ENCODE measurements at regions not wholly inside any gene's neighbourhood (a gene's known extent, or its start where the extent isn't known, plus 50 kb on each side); places are given as distances from the start of the nearest gene placed in this dataset.

GRCh38 chr17:72400488-72400827 lies 279.6 kb downstream of the SOX9 start:
- no peaks in the 10 kb centered on the region for H3K4me1 ChIP-seq (ENCODE audit: insufficient read depth)
- H3K4me3 ChIP-seq = no peak overlapping the region
- H3K27ac ChIP-seq = no peak overlapping the region
- H3K36me3 ChIP-seq = no peaks in the 10 kb centered on the region
- intact Hi-C loops (cut with DNase I) = no loop called here
- no peak for DNase-seq
- H3K9me3 ChIP-seq = no peaks in the 10 kb centered on the region
- no peak for TF ChIP-seq POLR2A (IDR thresholded peaks at IDR 0.05)
- no peak for TF ChIP-seq CTCF (IDR thresholded peaks at IDR 0.05)
- TF ChIP-seq EP300 (IDR thresholded peaks at IDR 0.05) = no peak
- WGBS, 3 donors = 55 to 71% (median 58%) methylated on average over 7 of the region's 7 CpGs
- no peaks in the 10 kb centered on the region for H3K27me3 ChIP-seq

- no peaks in the 10 kb centered on the region for H3K9me3 ChIP-seq
- WGBS, 3 donors = 76 to 90% (median 83%) methylated on average over 3 of the region's 3 CpGs
- no peaks in the 10 kb centered on the region for H3K36me3 ChIP-seq
- DNase-seq = no peak
- no peak overlapping the region for H3K4me3 ChIP-seq
- TF ChIP-seq POLR2A (IDR thresholded peaks at IDR 0.05) (no peak), EP300 (IDR thresholded peaks at IDR 0.05) (no peak), CTCF (IDR thresholded peaks at IDR 0.05) (no peak)
- H3K27ac ChIP-seq = no peak overlapping the region
- no peaks in the 10 kb centered on the region for H3K27me3 ChIP-seq
- intact Hi-C loops (cut with DNase I) = no loop called here
- H3K4me1 ChIP-seq (ENCODE audit: insufficient read depth) = no peaks in the 10 kb centered on the region
Measured at GRCh38 chr17:72400863-72401262, 280.0 kb downstream of the SOX9 start.

GRCh38 chr17:72401883-72402726 lies 281.3 kb downstream of the SOX9 start:
- no peak overlapping the region for H3K27ac ChIP-seq
- TF ChIP-seq EP300 (IDR thresholded peaks at IDR 0.05) = no peak
- no peaks in the 10 kb centered on the region for H3K27me3 ChIP-seq
- H3K4me3 ChIP-seq = no peak overlapping the region
- WGBS, 3 donors = 83 to 90% (median 88%) methylated on average over 5 of the region's 5 CpGs
- intact Hi-C loops (cut with DNase I) = no loop called here
- DNase-seq = no peak
- no peaks in the 10 kb centered on the region for H3K36me3 ChIP-seq
- no peaks in the 10 kb centered on the region for H3K4me1 ChIP-seq (ENCODE audit: insufficient read depth)
- H3K9me3 ChIP-seq = no peaks in the 10 kb centered on the region

GRCh38 chr17:72402727-72403210 lies 281.9 kb downstream of the SOX9 start:
- H3K9me3 ChIP-seq = no peaks in the 10 kb centered on the region
- H3K36me3 ChIP-seq = no peaks in the 10 kb centered on the region
- TF ChIP-seq EP300 (IDR thresholded peaks at IDR 0.05) (no peak), POLR2A (IDR thresholded peaks at IDR 0.05) (no peak), CTCF (IDR thresholded peaks at IDR 0.05) (no peak)
- no peaks in the 10 kb centered on the region for H3K27me3 ChIP-seq
- no peak for DNase-seq
- intact Hi-C loops (cut with DNase I) = no loop called here
- 50 to 64% (median 53%) methylated on average over 5 of the region's 5 CpGs for WGBS, 3 donors
- no peak overlapping the region for H3K4me3 ChIP-seq
- no peak overlapping the region for H3K27ac ChIP-seq
- no peaks in the 10 kb centered on the region for H3K4me1 ChIP-seq (ENCODE audit: insufficient read depth)

- H3K36me3 ChIP-seq = no peaks in the 10 kb centered on the region
- intact Hi-C loops (cut with DNase I) = no loop called here
- no peaks in the 10 kb centered on the region for H3K4me1 ChIP-seq (ENCODE audit: insufficient read depth)
- no peak overlapping the region for H3K4me3 ChIP-seq
- 71 to 82% (median 80%) methylated on average over 7 of the region's 7 CpGs for WGBS, 3 donors
- no peak for DNase-seq
- H3K27me3 ChIP-seq = no peaks in the 10 kb centered on the region
- no peaks in the 10 kb centered on the region for H3K9me3 ChIP-seq
- H3K27ac ChIP-seq = no peak overlapping the region
- TF ChIP-seq POLR2A (IDR thresholded peaks at IDR 0.05) (no peak), CTCF (IDR thresholded peaks at IDR 0.05) (no peak), EP300 (IDR thresholded peaks at IDR 0.05) (no peak)
Measured at GRCh38 chr17:72403713-72404209, 282.9 kb downstream of the SOX9 start.

All from ovary (tissue), 7 donors.